HG03060 (cell line): ENCODE measurements at regions not wholly inside any gene's neighbourhood (a gene's known extent, or its start where the extent isn't known, plus 50 kb on each side); places are given as distances from the start of the nearest gene placed in this dataset.

Source experiments
- ATAC-seq: cut with Tn5 transposase; IDR thresholded peaks from one replicate; pipeline ENCODE4 v1.9.1; 2021; ENCODE audit warnings: low read depth, moderate number of reproducible peaks; ENCODE audit not compliant: unreplicated experiment

DNA sequence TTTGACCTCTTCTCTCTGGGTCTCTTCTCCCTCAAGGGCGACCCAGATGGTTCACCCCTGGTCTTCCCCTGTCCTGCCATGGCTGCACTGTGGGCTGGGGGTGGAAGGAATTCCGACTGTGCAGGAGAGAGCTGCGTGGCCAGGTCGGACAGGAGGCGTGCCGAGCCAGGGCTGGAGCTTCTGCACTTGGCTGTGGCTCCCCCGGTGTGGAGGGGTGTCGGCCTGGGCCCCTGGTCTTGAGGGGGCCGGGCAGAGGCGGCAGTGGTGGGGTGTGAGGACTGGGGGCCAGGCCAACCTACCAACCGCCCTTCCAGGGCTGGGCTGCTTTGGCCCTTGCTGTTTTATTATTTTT is 74.9 kb upstream of the SHH start:
- ATAC-seq, result no peak

DNA sequence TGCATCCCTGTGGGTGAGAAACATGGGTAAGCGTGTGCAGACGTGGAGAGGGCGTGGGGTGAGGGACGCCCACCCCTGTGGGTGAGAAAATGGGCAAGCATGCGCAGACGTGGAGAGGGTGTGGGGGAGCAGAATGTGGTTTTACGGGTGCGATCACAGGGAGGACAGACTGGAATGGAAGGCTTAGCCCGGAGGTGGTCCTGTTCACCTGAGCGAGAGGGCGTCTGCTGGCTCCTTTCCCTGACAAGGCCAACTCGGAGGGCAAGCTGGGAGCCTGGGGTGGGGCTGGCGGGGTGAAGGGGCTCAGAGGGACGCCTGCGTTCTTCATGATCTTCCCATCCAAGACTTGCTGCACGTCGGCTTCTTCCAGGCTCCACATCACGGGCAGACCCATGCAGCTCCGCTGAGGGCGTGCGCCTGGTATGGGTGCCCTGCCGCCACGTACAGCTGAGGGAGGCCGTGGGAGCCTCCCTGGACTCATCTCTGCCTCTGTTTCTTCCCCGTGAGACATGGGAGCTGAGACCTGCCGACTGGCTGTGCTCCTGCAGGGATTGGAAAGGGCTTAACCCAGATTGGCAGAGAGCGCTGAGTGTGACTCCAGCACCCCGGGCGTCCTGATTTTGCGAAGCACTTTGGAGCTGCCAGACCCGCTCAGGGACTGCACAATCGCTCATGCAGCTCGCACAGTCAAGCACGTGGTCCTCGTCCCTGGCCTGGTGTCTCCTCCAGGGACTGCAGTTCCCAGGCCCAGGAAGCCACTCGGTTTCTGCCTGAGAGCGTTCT is 74.3 kb upstream of the SHH start:
- no peak for ATAC-seq

DNA sequence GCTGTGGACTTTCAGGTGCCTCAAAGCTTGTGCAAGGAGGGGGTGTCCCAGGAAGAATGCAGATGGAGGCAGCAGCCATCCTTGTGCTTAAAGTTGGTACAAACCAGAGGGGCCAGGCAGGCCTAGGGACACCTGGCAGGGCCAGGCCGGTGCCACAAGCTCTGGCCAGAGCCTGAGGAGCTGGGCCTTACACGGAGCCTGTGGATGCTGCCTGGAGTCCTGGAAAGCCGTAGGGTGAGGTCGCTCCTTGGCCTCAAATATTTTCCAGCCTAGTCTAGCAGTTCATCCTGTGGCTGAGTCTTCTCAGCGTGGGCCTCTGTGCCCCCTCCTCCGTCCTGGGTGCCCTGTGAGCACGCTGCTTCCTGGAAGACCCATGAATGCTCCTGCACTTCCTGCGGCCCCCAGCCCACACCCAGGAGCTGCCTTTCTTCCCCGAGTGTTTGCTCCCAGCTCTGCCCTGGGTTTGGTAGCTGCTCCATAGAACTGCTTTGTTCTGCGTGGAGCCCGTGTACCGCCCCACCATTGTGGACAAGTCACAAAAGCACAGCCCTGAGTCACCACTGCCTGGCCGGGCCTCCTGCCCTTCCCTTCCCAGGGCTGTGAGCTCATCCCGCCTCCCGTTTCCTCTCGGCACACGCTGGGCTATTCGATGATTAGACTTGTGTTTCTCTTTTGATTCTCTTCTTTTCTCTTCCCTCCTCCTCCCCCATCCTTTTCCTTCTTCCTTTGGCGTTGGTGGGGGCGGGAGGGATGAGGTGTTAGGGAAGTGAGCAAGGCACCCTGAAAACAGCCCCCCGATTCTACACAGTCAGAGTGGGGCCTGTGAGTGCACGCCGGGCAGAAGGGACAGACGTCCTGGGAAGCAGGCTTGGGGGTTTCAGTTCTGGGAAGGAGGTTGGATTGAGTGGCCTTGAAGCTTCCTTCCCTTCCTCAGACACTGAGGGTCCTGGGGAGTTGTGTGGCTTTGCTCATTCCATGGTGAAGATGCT is 73.2 kb upstream of the SHH start:
- no peak for ATAC-seq

DNA sequence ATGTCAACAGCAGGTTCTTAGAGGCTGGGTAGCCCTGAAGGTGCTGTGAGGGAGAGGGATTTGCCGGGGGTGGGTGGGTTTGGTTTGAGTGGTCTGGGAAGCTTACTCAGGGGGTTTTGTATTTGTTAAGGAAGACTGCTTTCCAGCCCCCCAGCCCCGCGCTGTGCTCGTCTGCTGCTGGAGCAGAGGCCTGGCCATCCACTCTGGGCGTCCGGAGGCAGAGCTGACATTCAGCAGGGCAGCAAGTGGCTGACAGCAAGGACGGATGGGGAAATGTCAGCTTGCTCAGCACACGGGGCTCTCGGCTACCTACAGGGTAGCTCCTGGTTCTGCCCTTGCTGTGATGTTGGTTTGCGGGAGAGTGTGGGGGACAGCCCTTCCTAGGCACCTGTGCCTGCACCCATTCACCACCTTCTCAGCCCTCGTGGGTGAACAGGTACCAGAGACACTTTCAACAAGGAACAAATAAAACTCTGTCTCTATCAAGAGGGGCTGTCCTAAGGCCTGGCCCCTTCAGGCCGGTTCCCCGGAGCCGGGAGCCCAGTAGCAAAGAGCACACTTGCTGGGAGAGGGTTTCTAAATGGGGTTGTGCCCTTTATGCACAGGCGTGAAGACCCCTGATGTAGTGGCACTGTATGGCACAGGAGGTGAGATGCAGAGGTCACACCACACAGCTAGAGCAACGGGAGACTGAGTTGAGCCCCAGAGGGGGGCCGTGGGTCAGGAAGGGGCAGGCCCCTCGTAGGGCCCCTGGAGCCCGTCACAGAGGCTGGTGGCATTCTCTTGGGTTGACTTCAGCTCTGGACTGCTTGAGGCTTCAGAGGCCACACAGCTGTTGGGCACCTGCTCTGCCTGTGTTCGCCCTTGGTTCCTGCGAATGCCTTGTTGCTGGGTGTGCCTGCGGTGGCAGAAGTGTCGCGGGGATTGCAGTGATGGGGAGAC is 72.2 kb upstream of the SHH start:
- ATAC-seq, result no peak

DNA sequence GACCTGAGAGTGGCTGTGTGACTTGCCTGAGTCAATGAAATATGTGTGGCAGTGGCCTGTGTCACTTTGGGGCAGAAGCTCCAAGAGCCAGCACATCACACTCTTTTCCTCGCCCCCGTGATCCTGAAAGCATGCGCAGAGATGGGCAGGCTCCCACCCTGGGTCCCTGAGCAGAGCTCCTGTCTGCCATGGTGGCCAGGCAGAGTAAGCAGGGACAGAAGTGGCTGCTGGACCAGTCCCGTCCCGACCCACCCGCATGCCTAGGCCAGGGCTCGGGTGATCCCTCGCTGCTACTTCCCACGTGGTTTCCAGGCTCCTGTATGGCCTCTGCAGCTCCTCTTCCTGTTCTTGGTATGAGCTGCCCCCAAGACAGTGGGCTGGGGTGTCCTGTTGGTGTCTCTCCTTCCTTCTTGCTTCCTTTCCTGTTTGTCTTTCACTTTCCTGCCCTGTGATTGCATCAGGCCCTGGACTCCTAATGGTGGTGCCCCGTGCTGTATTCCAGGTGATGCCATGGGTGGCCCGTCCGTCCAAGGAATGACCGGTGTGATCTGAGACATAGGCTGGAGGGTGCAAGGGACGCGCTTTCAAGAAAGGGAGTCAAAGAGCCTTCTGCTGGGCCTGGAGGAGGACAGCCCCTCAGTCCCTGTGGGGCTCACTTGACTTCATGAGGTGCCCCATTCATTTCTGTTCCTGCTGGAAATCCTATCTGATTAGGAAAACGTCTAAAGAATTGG is 71.4 kb upstream of the SHH start:
- no peak for ATAC-seq

DNA sequence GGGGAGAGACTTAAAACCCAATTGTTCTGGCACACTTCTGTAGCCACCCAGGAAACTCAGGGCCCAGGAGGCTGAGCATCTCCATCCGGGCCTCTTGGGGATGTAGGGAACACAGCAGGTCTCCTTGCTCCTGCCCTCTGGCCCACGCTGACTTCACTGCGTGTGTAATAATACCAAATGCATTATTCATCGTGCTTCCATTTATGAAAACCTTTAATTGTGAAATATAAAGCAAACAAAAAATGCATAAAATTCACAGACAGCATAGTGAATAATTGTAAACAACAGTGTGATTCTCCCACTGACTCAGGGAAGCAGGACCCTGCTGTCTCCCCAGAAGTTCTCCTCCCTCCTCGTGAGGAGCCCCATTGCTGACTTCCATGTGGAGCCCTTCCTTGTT is 70.3 kb upstream of the SHH start:
- no peak for ATAC-seq

DNA sequence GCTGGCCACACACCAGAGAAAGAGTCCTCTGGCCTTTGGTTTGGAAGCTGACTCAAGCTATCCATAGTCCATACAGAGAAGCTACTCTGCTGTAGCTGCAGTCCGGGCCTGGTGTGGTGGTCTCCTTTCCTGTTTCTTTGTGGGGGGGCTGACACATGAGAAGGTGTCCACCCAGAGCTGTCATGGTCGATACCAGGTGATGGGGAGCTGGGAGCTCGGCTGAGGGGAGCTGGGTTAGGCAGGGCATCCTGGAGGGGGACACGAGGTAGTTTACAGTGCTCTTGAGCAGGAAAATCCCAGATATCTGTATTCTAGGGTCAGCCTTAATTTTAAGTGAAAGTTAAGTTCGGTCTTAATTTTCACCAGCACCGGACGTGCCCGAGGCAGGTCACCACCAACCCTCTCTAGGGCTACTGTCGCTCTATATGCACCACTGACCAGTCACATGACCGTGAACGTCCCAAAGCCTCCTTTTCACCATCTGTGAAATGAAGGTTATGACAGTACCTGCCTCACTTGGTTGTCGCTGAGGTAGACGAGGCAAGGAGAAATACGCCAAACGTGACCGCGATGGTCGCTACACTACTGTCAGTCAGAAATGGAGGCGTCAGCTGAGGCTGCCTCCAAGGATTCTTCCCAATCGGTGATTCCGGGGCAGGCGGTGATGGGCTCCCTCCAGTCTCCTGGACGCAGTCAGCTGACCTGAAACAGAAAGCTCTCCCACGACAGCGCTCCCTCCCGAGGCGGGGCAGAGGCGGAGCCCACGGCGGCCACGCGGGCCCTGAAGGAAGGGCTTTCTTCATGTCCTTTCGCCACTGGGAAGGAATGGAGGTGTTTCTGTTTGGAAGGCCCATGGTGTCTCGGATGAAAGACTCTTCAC is 69.4 kb upstream of the SHH start:
- ATAC-seq, result no peak

DNA sequence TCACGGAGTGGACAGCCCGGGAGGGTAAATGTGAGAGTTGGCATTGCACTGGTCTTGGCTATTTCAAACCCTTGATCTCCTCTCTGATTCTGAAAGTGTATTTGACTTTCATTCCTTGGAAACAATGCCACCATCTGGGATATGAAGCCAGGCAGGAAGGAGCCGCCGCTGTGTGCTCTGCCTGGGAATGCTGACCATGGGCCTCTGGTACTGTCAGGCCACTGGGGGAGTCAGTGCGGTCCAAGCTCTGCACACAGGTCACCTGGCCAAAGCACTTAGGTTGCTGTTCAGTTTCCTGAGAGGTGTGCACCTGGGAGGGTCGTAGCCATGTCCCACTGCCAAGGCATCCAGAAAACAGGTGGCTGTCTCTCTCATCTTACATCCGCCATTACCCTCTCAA is 68.5 kb upstream of the SHH start:
- no peak for ATAC-seq

DNA sequence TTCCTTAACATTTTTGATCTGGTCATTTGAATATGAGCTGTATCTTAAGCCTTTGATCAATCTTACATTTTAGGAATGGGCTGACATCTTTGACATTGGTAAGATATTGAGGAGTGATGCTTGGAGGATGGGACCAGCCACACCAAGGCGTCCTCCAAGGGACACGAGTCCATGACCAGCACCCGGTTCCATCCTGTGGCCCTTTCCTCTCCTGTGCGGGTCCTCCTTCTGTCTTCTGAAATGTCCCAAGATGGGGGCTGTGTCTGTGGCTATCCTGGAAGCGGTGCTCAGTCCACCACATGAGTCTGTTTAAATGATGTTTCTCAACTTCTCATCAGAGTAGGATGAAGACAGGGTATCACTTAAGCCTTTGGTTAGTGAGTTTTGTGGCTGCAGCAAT is 67.3 kb upstream of the SHH start:
- ATAC-seq, result no peak

DNA sequence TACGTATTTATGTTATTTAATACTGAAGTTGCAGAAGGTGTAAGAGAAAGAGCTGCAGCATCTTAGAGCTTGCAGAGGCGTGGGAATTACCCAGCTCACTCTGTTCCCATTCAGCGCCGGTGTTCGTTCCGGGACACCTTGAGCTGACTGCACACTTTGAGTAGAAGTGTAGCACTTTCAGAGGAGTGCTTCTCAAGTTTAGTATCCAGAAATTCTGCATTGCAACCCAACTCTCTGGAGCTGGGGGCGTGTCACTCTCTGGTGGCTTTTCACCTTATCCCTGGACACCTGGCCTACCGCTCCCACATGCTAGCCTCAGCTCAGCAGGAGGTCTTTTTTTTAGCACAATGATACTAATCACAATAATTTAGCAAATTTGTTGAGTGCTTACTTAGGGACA is 66.4 kb upstream of the SHH start:
- no peak for ATAC-seq

DNA sequence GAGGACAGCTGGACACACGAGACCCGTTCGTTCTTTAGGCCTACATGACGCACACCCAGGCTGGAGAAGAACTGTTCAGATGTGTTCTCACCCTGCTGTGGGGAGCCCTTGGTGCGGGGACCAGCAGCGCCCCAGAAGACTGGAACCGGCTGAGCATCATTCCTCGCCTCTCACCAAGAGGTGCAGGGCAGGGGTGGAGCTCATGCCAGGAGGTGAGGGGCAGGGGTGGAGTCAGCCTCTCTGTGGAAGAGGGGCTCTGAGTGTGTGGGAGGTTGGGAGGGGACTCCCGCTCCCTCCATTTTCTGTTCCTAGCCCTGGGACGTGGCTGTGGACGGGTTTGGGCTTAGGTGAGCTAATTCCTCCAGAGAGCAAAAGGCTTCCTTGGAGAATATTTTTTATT is 66.0 kb upstream of the SHH start:
- ATAC-seq, result no peak

DNA sequence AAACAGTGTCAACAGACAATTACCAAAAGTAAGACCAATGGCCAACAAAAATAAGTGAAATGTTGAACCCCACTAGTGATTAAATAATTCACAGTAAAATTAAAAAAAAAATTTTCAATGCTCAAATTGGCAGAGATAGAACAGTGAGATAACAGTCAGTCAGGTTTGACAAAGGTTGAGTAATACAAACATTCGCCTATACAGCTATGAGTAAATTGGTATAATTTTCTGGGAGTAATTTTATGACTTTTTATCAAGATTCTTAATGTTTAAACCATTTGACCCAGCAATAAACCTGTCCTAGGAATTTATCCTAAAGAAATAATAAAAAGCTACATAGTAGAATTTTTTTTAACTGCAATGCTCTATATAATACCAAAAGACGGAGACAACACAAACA is 64.9 kb upstream of the SHH start:
- ATAC-seq, result no peak

DNA sequence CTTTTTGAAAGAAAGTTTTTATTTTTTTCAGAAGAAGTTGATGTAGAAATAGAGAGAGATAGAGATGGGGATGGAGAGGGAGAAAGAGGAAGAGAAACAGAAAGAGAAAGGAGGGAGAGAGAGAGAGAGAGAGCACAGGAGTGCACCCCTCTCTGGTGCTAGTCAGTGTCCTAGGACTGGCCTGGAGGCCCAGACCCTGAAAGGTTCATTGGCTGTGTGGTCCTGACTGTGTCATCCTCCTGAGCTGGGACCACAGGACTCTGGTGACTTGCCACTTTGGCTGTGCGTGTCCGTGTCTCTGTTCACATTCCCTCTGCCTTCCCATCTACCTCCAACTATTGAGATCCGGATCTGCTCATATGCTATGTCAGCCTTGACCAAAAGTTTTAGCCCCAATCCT is 62.1 kb upstream of the SHH start:
- no peak for ATAC-seq

DNA sequence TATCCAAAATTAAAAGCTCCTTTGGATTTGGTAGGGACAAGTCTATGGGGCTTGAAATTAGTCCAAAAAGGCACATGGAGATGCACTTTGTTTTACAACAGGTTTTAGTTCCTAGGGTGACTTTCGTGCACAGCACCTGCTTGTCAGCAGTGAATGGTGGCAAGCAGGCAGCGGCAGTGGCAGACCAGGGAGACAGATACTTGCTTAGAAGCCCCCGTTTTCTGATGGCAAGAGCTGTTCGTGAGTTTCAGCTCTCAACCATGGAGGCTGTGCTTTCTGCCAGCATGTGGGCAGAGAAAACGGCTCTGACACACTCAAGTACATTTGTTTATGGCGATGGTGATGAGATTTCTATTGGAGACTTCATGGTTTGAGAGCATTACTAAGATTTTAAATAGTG is 61.7 kb upstream of the SHH start:
- no peak for ATAC-seq

DNA sequence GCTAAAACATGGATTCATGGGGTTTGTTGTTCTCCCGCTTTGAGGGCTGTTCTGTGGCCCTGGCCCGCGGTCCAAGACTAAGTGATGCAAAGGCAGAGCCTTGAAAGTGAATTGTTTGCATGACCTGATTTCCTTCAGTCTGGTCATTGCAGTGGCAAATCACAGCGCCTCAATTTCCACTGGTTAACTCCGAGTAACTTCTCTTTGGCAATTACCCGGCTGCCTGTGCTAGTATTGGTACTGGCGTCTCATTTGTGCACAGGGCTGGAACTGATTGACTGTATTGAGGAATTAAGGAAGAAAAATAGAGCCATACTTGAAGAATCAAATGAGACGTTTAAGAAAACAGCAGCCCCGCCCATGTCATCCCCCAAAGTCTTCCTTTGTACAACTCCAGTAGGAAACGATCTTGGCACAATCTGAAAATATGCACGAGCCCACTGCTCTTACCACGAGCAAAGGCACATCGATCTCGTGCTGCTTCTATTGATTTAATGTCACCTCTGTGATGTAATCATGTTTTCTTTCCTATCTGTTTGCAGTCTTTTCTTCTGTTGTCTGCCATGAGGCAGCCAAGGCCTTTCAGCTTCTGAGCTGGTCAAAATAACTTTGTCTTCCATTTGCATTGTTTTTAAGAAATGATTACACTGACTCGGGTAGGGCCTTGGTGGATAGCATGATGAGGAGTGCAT is 60.6 kb upstream of the SHH start:
- no peak for ATAC-seq

DNA sequence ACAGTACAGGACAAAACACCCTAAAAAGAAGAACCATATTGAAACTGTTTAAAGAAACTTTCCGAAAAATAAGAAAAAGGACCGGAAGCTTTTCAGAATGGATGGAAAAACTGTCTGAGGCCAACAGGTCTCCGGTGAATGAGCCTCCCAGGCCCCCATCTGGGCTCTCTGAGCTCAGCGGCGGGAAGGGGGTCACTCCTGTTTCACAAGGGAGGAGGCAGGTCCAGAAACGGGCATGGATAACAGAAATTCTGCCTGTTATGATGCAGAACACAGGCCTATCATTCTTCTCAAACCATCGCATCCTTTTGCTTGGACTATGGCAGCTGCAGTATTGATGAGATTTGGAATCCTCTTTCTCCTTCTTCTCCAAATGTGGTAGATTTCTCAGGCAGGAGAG is 58.9 kb upstream of the SHH start:
- no peak for ATAC-seq

DNA sequence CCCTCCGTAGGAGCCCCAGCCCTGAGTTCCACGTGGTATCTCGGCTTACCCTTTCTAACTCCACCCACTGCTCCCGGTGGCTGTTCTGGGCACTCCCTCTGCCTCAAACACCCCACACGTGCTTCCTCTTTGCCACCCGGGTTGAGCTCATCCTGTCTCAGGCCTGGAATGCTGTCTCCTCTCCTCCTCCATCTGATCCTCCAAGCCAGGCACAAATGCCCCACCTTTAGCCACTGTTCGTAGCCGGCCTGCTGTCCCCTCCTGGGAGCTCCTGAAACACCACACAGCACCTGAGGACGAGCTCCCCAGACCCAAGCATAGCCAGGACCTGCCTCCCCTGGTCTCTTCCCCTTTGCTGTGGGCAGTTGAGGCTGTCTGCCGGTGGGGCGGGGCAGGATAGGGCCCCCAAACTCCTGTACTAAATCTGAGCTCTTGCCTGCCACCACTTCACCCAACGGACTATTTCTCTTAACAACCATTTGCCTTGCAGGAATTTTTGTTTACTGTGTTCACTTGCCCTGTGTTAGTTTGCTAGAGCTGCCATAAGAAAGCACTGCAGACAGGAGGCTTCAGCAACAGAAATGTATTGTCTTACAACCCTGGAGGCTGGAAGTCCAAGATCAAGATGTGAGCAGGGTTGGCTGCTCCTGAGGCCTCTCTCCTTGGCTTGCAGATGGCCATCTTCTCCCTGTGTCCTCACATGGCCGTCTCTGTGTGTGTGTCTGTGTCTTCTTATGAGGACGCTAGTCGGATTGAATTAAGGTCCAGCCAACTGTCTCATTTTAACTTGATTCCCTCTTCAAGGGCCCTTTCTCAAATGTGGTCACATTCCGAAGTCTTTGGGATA is 58.3 kb upstream of the SHH start:
- no peak for ATAC-seq

DNA sequence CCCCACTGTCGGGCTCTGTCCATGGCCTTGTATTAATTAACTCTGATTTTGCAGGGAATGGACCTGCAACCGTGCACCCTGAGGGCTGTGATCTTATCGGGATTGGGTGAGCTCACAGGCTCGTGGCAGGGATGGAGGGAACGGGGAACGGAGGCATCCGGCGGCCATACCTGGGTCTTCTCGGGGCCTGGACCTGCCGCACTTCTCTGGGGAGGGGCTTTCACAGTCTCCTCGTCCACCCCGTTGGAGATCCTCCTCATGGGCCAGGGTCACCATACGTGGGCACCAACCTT is 57.5 kb upstream of the SHH start:
- no peak for ATAC-seq
